ENCODE measurements at regions not wholly inside any gene's neighbourhood (a gene's known extent, or its start where the extent isn't known, plus 50 kb on each side); places are given as distances from the start of the nearest gene placed in this dataset.
"Not testable (repeated sequence)": the region's sequence is repeated elsewhere in the genome, so short reads cannot be mapped to it uniquely, and the experiment has no call there.

GRCh38 chr14:89104171-89104817, 279.8 kb downstream of the TTC8 start:
- H3K27me3 ChIP-seq (replicated peaks in 1 of 2; ENCODE audit: control insufficient read depth in 2 of 2, insufficient read depth in 2 of 2, low read length in 1 of 2); H3K4me3 ChIP-seq; H3K4me1 ChIP-seq (ENCODE audit: control insufficient read depth, insufficient read depth, low read length); H2AFZ ChIP-seq (ENCODE audit: control insufficient read depth, low read depth, low read length); H3K36me3 ChIP-seq (ENCODE audit: control insufficient read depth in 2 of 2, insufficient read depth in 2 of 2, low read length in 1 of 2); H3K27ac ChIP-seq (ENCODE audit: control insufficient read depth, insufficient read depth); DNase-seq (ENCODE audit: low read depth, low spot score); intact Hi-C loops (cut with micrococcal nuclease; ENCODE audit: unreplicated experiment); H3K9ac ChIP-seq (ENCODE audit: control insufficient read depth, insufficient read depth, low read length); ATAC-seq; SMC1A ChIA-PET (ENCODE audit: uncharacterized antibody, unreplicated experiment); H4K20me1 ChIP-seq (ENCODE audit: control insufficient read depth, insufficient read depth); H3K4me2 ChIP-seq (ENCODE audit: control insufficient read depth, insufficient read depth); POLR2A ChIA-PET; CTCF ChIA-PET; H3K79me2 ChIP-seq (ENCODE audit: control insufficient read depth, insufficient read depth, low read length); BruUV-seq (replicated peaks); FAIRE-seq; in situ Hi-C loops (cut with MboI); H3K9me3 ChIP-seq (replicated peaks; ENCODE audit: control insufficient read depth, insufficient read depth, low read length): not testable (repeated sequence)
- 59% methylated on average over 10 of the region's 10 CpGs for WGBS (ENCODE audit: insufficient coverage, insufficient replicate concordance, low lambda C conversion rate, missing lambda C conversion rate)
- RAD21 ChIA-PET (ENCODE audit: unreplicated experiment) = interaction anchor here (0.6 kb wide), 2 partner anchors 61 to 455 kb away, joined by 3 read pairs; no protein-coding TSS in a partner anchor

- H3K27ac ChIP-seq (ENCODE audit: control insufficient read depth, insufficient read depth); POLR2A ChIA-PET; intact Hi-C loops (cut with micrococcal nuclease; ENCODE audit: unreplicated experiment): not testable (repeated sequence)
Measured at GRCh38 chr14:89104861-89105260, 280.4 kb downstream of the TTC8 start.

More at GRCh38 chr14:89104861-89105260, 280.4 kb downstream of the TTC8 start:
- H3K36me3 ChIP-seq (ENCODE audit: control insufficient read depth in 2 of 2, insufficient read depth in 2 of 2, low read length in 1 of 2); CTCF ChIA-PET; H3K9me3 ChIP-seq (replicated peaks; ENCODE audit: control insufficient read depth, insufficient read depth, low read length); DNase-seq (ENCODE audit: low read depth, low spot score); SMC1A ChIA-PET (ENCODE audit: uncharacterized antibody, unreplicated experiment); H3K4me3 ChIP-seq; H3K4me2 ChIP-seq (ENCODE audit: control insufficient read depth, insufficient read depth); H3K9ac ChIP-seq (ENCODE audit: control insufficient read depth, insufficient read depth, low read length); H2AFZ ChIP-seq (ENCODE audit: control insufficient read depth, low read depth, low read length); H4K20me1 ChIP-seq (ENCODE audit: control insufficient read depth, insufficient read depth); FAIRE-seq; BruUV-seq (replicated peaks); H3K27me3 ChIP-seq (replicated peaks in 1 of 2; ENCODE audit: control insufficient read depth in 2 of 2, insufficient read depth in 2 of 2, low read length in 1 of 2); ATAC-seq; in situ Hi-C loops (cut with MboI); H3K4me1 ChIP-seq (ENCODE audit: control insufficient read depth, insufficient read depth, low read length); H3K79me2 ChIP-seq (ENCODE audit: control insufficient read depth, insufficient read depth, low read length): not testable (repeated sequence)
- 23% methylated on average over 4 of the region's 4 CpGs for WGBS (ENCODE audit: insufficient coverage, insufficient replicate concordance, low lambda C conversion rate, missing lambda C conversion rate)
- RAD21 ChIA-PET (ENCODE audit: unreplicated experiment) = interaction anchor here (0.6 kb wide), 1 partner anchor 454 kb away, joined by 3 read pairs; no protein-coding TSS in a partner anchor
